HG02759 (cell line): ENCODE measurements at regions not wholly inside any gene's neighbourhood (a gene's known extent, or its start where the extent isn't known, plus 50 kb on each side); places are given as distances from the start of the nearest gene placed in this dataset.

ENCODE experiments used
- ATAC-seq: cut with Tn5 transposase; IDR thresholded peaks from one replicate; pipeline ENCODE4 v1.9.1; 2021; ENCODE audit warnings: mild to moderate bottlenecking, moderate library complexity; ENCODE audit not compliant: unreplicated experiment

DNA sequence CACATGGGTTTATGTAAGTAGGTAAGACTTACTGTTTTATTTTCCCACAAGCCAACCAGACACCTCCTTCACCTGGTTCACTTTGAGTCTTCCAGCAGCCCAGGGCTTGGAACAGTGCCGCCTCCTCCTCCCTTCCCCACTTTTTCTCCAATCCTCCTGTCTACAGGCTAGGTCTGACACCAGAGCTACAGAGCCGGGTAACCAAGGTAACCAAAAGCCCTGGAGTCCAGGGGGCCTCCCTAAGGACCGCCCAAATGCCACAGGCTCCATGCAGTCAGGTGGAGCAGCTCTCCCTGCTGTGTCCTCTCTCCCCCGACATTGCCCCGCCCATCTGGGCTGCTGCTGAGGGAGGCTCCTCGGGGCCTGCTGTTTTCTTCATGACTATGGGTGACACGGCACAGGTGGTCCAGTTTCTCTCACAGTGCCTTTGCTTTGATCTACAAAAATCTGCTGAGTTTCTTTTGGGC is 138.0 kb upstream of the EFNA5 start:
- ATAC-seq, result no peak

- no peak for ATAC-seq
Observed at GRCh38 chr5:107807431-107807830, 136.7 kb upstream of the EFNA5 start.

DNA sequence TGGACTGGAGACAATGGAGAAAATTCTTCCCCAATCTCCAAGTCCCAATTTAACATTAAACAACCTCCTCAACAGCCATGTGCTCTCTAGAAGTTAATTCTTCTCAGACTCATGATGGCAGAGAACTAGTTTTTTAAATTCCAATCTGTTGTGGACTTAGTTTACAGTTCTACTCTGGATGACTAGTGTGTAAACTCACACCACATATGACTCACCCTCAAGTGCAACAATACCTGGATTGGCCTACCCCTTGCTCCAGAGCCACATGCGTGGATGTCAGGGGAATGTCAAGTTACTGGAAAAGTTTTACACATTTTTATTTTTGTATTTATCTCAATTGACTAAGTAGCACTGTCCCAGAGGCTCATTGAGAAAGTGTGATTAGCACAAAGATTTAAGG is 136.0 kb upstream of the EFNA5 start:
- no peak for ATAC-seq

DNA sequence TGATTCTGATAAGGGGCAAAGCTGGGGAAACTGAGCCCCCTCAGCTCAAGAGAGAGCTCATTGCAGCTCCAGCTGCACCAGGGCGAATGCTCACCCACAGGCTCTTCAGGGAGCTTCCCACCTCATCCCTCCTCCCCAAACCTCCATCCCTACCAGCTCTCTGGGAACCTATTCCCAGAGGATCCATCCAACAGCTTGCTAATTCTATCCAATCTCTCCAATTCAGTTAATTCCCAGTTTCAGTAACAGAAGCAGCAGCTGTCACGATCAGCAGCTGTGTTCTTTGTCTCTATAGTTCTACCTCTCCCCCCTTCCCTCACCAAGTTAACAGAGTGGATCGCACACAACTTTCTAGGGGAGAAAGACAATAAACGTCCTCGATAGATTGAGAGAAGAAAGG is 135.5 kb upstream of the EFNA5 start:
- no peak for ATAC-seq

DNA sequence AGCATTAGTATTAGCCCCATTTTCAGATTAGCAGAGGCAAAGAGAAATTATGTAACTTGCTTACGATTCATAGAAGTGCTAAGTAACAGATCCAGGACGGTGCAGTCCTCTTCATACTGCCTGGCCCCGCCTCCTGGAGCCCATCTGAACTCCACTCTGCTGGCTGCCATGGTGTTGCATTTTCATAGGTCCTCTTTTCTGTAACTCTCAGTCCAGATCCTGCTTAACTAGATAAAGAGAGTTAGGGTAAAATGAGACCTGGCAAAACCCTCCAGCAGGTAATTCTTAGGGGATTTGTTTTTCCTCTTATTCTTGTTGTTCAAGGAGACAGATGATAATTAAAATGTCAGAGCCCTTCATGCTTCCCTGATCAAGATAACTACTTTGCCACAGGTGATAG is 135.1 kb upstream of the EFNA5 start:
- ATAC-seq, result peak; percentile 40

DNA sequence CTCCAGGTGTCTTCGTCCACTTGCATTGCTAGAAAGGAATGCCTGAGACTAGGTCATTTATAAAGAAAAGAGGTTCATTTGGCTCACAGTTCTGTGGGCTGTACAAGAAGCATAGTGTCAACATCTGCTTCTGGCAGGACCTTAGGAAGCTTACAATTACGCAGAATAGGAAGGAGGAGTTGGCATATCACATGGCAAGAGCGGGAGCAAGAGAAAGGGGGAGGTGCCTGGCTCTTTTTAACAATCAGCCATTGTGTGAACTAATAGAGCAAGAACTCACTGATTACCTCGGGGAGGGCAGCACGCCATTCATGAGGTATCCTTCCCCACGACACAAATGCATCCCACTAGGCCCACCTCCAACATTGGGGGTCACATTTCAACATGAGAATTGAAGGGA is 134.4 kb upstream of the EFNA5 start:
- ATAC-seq, result no peak

- no peak for ATAC-seq
Observed at GRCh38 chr5:107803728-107804127, 133.0 kb upstream of the EFNA5 start.

DNA sequence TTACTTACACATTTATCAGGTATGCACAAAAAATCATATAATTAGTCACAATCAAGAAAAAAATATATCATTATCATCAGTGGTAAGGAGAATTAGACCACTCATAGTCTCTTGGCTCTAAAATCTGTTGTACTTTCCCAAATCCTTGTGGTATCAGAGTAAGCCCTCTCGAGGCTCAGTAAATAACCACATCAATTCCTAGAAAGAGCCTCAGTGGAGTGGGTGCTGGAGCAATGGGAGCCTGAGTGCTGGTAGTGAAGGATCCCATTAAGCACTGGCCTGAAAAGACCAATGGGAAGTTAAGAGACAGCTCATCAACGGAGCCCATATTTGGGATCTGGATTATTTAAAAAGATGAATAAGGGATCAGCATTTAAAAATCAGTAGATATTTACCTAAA is 130.3 kb upstream of the EFNA5 start:
- no peak for ATAC-seq

DNA sequence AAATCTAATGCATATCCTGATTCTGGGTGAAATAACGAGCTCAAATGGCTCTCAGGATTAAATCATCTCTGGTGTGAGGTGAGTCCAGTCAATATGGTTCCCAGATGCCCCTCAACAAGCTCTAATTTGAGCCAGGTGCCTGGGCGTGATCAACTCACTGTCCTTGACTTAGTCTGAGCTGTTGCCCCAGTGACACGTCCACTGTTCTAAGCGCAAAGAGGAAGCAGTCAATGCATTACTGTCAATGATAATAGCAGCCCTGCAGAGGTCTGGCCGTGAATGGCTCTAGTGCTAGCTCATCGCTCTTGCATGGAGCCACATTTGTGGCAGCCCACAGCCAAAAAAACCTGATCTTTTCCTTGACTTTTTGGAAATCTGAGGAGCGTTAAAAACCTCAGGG is 128.6 kb upstream of the EFNA5 start:
- no peak for ATAC-seq

- ATAC-seq, result no peak
Observed at GRCh38 chr5:107796797-107797196, 126.1 kb upstream of the EFNA5 start.

- ATAC-seq, result no peak
Observed at GRCh38 chr5:107794741-107795140, 124.0 kb upstream of the EFNA5 start.

DNA sequence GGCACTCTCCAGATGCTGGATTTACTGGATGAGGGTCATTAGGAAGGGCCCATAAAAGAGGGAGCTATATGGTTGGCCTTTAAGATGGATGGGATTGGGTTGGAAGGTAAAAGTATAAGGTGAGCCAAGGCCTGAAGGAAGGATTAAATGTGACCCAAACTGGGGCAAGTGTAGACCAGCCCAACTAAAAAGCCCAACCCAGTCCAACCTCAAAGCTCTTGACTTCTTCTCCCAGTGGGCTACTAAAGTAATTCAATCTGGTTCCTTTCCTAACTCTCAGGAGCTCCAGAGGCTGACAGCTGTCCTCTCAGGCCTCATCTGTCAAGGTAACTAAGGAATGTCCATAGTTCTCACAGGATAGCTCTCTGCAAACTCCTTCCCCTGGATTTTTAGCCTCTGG is 122.2 kb upstream of the EFNA5 start:
- no peak for ATAC-seq

DNA sequence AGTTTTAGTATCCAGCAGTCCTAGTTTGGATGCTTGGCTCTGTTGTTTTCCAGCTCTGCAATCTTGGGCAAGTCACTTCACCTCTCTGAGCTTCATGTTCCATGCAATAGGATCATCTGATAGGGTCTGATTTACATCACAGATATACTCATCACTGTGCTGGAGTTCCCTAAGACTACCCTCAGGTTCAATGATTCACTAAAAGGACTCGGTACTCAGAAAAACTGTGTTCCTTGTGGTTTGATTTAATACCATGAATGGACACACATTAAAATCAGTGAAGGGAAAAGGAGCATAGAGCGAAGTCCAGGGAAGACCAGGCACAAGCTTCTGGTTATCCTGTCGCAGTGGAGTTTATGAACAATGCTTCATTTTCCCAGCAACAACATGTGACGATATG is 119.9 kb upstream of the EFNA5 start:
- ATAC-seq, result no peak

DNA sequence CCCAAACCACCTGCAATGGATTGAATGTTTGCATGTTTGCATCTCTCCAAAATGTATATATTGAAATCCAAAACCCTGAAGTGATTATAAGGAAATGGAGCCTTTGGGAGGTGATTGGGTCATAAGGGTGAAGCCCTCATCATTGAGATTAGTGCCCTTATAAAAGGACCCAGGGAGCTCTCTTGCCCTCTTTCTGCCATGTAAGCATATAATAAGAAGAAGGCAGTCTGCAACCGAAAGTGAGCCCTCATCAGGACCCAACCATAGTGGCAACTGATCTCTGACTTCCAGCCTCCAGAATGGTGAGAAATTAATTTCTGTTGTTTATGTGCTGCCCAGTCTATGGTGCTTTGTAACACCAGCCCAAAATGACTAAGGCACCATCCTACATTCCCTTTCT is 115.7 kb upstream of the EFNA5 start:
- ATAC-seq, result no peak

- ATAC-seq, result no peak
Observed at GRCh38 chr5:107783551-107783950, 112.8 kb upstream of the EFNA5 start.

- no peak for ATAC-seq
Observed at GRCh38 chr5:107782561-107783169, 111.9 kb upstream of the EFNA5 start.

DNA sequence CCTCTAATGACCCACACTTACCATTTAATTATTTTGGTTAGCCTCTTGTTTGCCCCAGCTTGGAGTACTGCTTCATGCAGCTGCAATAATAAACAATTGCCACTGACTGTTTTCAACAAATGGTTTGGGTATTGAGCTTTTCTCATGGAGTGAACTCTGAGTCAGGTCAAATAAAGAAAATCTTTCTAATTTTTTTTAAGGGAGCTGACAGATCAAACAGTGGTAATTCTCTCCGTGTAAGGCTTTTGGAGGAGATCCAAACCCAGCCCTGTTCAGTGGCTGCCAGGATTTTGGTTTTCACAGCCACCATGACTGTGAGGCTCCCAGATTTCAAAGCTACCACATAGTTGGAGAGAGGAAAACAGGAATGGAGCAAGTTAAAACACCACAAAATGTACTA is 110.7 kb upstream of the EFNA5 start:
- no peak for ATAC-seq

- no peak for ATAC-seq
Observed at GRCh38 chr5:107779437-107779836, 108.7 kb upstream of the EFNA5 start.

DNA sequence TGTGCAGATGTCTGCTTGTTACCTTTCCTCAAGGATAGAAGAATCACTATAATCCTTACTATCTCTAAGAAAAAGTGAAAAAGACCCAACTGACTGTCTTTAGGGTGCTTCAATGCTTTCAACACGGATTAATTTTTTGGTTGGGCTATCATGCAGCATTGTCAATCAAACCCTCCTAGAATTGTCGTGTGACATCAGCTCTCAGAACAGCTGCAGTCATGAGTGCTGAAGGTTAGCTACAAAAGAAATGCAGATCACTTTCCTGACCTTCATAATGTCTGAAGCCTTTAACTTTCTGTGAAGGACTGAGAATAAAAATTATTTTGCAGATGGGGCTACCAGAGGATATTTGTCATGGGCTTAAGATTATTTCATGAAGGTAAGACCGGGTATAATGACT is 107.9 kb upstream of the EFNA5 start:
- no peak for ATAC-seq

- ATAC-seq, result no peak
Observed at GRCh38 chr5:107776922-107777740, 106.4 kb upstream of the EFNA5 start.

DNA sequence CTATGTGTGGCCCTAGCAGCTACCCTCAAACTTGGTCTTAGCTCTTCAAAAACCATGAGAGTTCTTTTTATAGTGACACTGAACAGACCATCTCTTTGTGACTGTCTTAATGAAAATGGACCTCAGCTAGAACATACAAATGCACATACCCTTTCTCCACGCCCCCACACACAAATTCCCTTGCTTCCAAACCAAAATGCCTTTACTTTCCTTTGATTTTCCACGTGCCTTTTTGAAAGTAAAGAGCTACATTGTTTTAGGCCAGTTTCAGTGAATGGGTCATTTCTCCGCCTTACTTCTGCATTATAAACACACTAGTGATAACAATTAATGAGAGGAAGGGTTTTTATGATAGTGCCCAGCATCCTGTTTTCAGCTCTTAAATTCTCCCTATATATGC is 105.8 kb upstream of the EFNA5 start:
- no peak for ATAC-seq

GRCh38 chr5:107774316-107774715 is 103.6 kb upstream of the EFNA5 start:
- ATAC-seq, result no peak

DNA sequence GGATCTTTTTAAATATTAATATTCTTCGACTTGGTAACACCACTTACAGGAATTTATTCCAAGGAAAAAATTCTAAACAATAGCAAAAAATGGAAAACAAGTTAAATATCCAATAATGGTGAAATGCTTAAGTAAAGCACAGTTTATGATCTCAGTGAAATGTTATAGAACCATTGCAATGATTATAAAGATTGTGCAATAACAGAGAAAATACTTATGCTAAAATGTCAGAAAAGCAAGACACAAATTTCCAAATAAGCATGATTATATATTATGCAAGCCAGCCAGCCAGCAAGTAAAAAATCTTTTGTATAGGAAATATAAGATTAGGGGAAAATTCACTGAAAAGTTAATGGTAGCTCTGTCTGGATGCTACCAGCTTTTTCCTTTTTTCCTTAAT is 102.7 kb upstream of the EFNA5 start:
- ATAC-seq, result no peak
